Glutamatergic neuron (in vitro differentiated cells): ENCODE measurements at regions not wholly inside any gene's neighbourhood (a gene's known extent, or its start where the extent isn't known, plus 50 kb on each side); places are given as distances from the start of the nearest gene placed in this dataset.

Source experiments
- DNase-seq: peaks from one replicate; pipeline ENCODE4 v3.0.0; 2022
- H3K27ac Mint-ChIP-seq: one replicate; pipeline ENCODE4 v1.8.0; 2020; ENCODE audit warnings: mild to moderate bottlenecking, mixed read lengths, inconsistent platforms; ENCODE audit not compliant: unreplicated experiment
- H3K27me3 Mint-ChIP-seq: one replicate; pipeline ENCODE4 v1.8.0; 2020; ENCODE audit warnings: mild to moderate bottlenecking, moderate library complexity, mixed read lengths, inconsistent platforms; ENCODE audit not compliant: unreplicated experiment
- H3K36me3 Mint-ChIP-seq: one replicate; pipeline ENCODE4 v1.8.0; 2020; ENCODE audit warnings: mild to moderate bottlenecking, mixed read lengths, inconsistent platforms; ENCODE audit not compliant: unreplicated experiment
- H3K4me1 Mint-ChIP-seq: one replicate; pipeline ENCODE4 v1.8.0; 2020; ENCODE audit warnings: mild to moderate bottlenecking, low read depth, mixed read lengths, inconsistent platforms; ENCODE audit not compliant: unreplicated experiment
- H3K4me3 Mint-ChIP-seq: one replicate; pipeline ENCODE4 v1.8.0; 2020; ENCODE audit warnings: mild to moderate bottlenecking, mixed read lengths, inconsistent platforms; ENCODE audit not compliant: unreplicated experiment
- H3K9me3 Mint-ChIP-seq: one replicate; pipeline ENCODE4 v1.8.0; 2020; ENCODE audit warnings: mild to moderate bottlenecking, moderate library complexity, mixed read lengths, inconsistent platforms; ENCODE audit not compliant: unreplicated experiment
- CTCF ChIP-seq: fragments of 200-600 bp; sonication (generic); IDR thresholded peaks from one replicate; pipeline ENCODE4 v1.5.0; 2021; ENCODE audit not compliant: partially characterized antibody, unreplicated experiment

DNA sequence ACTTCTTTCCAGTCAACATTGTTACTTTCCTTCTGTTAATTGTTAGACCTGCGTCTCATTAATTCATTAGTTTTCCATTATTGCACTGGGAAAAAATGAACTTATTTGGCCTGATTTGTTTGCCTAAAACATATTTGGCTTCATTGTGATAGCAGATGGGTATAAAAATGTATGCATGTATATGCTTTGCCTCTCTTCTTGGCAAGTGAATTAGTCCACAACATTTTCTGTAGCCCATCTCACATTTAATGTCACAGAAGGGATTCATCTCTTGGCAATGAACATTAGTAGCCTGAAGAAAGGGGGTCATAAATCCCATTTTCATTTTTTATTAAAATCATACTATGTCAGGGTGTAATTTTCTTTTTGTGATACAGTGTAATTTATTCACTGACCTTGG is 125.2 kb downstream of the TUSC7 start:
- peaks cover 24% of the 10 kb centered on the region for H3K4me1 Mint-ChIP-seq
- H3K36me3 Mint-ChIP-seq, result no peaks in the 10 kb centered on the region
- DNase-seq, result no peak
- H3K9me3 Mint-ChIP-seq, result no peaks in the 10 kb centered on the region
- H3K27me3 Mint-ChIP-seq, result peaks cover 3% of the 10 kb centered on the region
- H3K4me3 Mint-ChIP-seq, result no peak overlapping the region
- TF ChIP-seq CTCF, result no peak
- H3K27ac Mint-ChIP-seq, result no peak overlapping the region

DNA sequence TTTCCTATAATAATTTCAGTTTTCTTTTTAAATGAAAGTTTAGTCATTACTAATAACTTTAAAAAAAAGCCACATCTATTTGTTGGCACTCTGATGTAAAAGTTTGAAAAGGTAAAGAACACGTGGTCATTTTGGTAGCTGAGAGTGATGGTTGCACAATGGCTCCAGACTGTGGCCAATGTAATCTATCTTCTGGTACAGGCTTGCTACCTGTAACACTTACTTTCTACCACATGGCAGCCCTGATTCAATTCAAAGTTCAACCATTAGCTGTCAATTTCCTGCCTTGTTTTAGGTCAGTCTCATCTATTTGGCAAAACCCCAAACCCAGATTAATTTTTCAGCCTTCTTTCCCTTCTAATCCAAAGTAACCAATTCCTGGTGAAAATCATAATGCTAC is 126.1 kb downstream of the TUSC7 start:
- Mint-ChIP-seq H3K4me3 (no peak overlapping the region), H3K36me3 (no peaks in the 10 kb centered on the region), H3K27ac (no peak overlapping the region), H3K4me1 (peaks cover 25% of the 10 kb centered on the region), H3K9me3 (no peaks in the 10 kb centered on the region), H3K27me3 (peaks cover 3% of the 10 kb centered on the region)
- DNase-seq, result no peak
- no peak for TF ChIP-seq CTCF

GRCh38 chr3:116836286-116836685 is 126.7 kb downstream of the TUSC7 start:
- Mint-ChIP-seq H3K27ac (no peak overlapping the region), H3K36me3 (no peaks in the 10 kb centered on the region), H3K4me1 (peaks cover 32% of the 10 kb centered on the region), H3K27me3 (peaks cover 3% of the 10 kb centered on the region), H3K4me3 (no peak overlapping the region), H3K9me3 (no peaks in the 10 kb centered on the region)
- no peak for DNase-seq
- TF ChIP-seq CTCF, result no peak

- peaks cover 3% of the 10 kb centered on the region for H3K27me3 Mint-ChIP-seq
- no peaks in the 10 kb centered on the region for H3K36me3 Mint-ChIP-seq
- no peak for TF ChIP-seq CTCF
- no peak overlapping the region for H3K27ac Mint-ChIP-seq
- H3K4me1 Mint-ChIP-seq, result peaks cover 36% of the 10 kb centered on the region
- no peak overlapping the region for H3K4me3 Mint-ChIP-seq
- no peak for DNase-seq
- H3K9me3 Mint-ChIP-seq, result no peaks in the 10 kb centered on the region
Measured at GRCh38 chr3:116837483-116837882, 127.9 kb downstream of the TUSC7 start.

GRCh38 chr3:116841003-116841735 is 131.6 kb downstream of the TUSC7 start:
- DNase-seq, result no peak
- no peak for TF ChIP-seq CTCF
- H3K9me3 Mint-ChIP-seq, result no peaks in the 10 kb centered on the region
- H3K36me3 Mint-ChIP-seq, result no peaks in the 10 kb centered on the region
- H3K27me3 Mint-ChIP-seq, result no peaks in the 10 kb centered on the region
- H3K4me3 Mint-ChIP-seq, result no peak overlapping the region
- H3K4me1 Mint-ChIP-seq, result peaks cover 24% of the 10 kb centered on the region
- H3K27ac Mint-ChIP-seq, result peak overlapping the region; percentile 31
